Liver (tissue), 8 donors: ENCODE measurements at regions not wholly inside any gene's neighbourhood (a gene's known extent, or its start where the extent isn't known, plus 50 kb on each side); places are given as distances from the start of the nearest gene placed in this dataset.

Experiments used
- DNase-seq: peaks from one replicate; pipeline ENCODE4 v3.0.0-alpha.2; 2017; ENCODE audit warnings: low spot score
- H3K27ac ChIP-seq, 2 donors: one replicate each; pipeline ENCODE4 v1.7.0; 2013; ENCODE audit warnings: inconsistent platforms in 2 of 2, low read length in 2 of 2, control low read depth in 1 of 2, low read depth in 1 of 2, mild to moderate bottlenecking in 1 of 2
- H3K27me3 ChIP-seq, 4 donors: one replicate each; pipeline versions ENCODE4 v1.6.1 to v1.7.0; 2013; ENCODE audit warnings: low read length in 3 of 4, inconsistent platforms in 1 of 4, mild to moderate bottlenecking in 1 of 4, moderate library complexity in 1 of 4; ENCODE audit not compliant: control insufficient read depth in 4 of 4, insufficient read depth in 4 of 4
- H3K36me3 ChIP-seq, 4 donors: one replicate each; pipeline versions ENCODE4 v1.6.1 to v1.7.0; 2013; ENCODE audit warnings: low read length in 3 of 4, mild to moderate bottlenecking in 3 of 4, low read depth in 1 of 4, moderate library complexity in 1 of 4; ENCODE audit not compliant: control insufficient read depth in 4 of 4, insufficient read depth in 3 of 4
- H3K4me1 ChIP-seq, 4 donors: one replicate each; pipeline versions ENCODE4 v1.6.1 to v1.7.0; 2013; ENCODE audit warnings: low read length in 3 of 4, mild to moderate bottlenecking in 3 of 4, moderate library complexity in 1 of 4; ENCODE audit not compliant: control insufficient read depth in 4 of 4, insufficient read depth in 4 of 4
- H3K4me3 ChIP-seq, 3 donors: one replicate each; pipeline versions ENCODE4 v1.6.1 to v1.7.0; 2013; ENCODE audit warnings: low read length in 3 of 3, control low read depth in 1 of 3, low read depth in 1 of 3, mild to moderate bottlenecking in 1 of 3
- H3K9ac ChIP-seq, 2 donors: one replicate each; pipeline ENCODE4 v1.7.0; 2013; ENCODE audit warnings: low read length in 2 of 2, mild to moderate bottlenecking in 2 of 2, moderate library complexity in 2 of 2, control low read depth in 1 of 2, low read depth in 1 of 2
- H3K9me3 ChIP-seq, 4 donors: one replicate each; pipeline versions ENCODE4 v1.6.1 to v1.7.0; 2013; ENCODE audit warnings: low read length in 3 of 4; ENCODE audit not compliant: control insufficient read depth in 4 of 4
- ATF3 ChIP-seq: IDR thresholded peaks from 2 replicates; pipeline ENCODE4 v1.6.1; 2016; ENCODE audit warnings: antibody characterized with exemption
- CTCF ChIP-seq: fragments of 150-350 bp; IDR thresholded peaks from 2 replicates; pipeline ENCODE4 v1.5.1; 2017; ENCODE audit warnings: improper control_type of control experiment, low read depth, low read length; ENCODE audit not compliant: missing input control
- EGR1 ChIP-seq, 2 donors: IDR thresholded peaks; 2 replicates each; pipeline ENCODE4 v1.6.1; 2016 to 2018; ENCODE audit warnings: antibody characterized with exemption in 2 of 2, low read depth in 2 of 2
- FOXA1 ChIP-seq: IDR thresholded peaks from 2 replicates; pipeline ENCODE4 v1.6.1; 2016; ENCODE audit warnings: antibody characterized with exemption
- FOXA2 ChIP-seq: IDR thresholded peaks from 2 replicates; pipeline ENCODE4 v1.6.1; 2016; ENCODE audit warnings: antibody characterized with exemption
- GABPA ChIP-seq, 2 donors: IDR thresholded peaks in 1 of 2; conservative IDR thresholded peaks in 1 of 2; 2 replicates each; pipeline ENCODE4 v1.6.1; 2016; ENCODE audit warnings: antibody characterized with exemption in 2 of 2, mild to moderate bottlenecking in 1 of 2, moderate library complexity in 1 of 2
- HNF4A ChIP-seq, 2 donors: conservative IDR thresholded peaks; 2 replicates each; pipeline ENCODE4 v1.6.1; 2016; ENCODE audit warnings: antibody characterized with exemption in 2 of 2, mild to moderate bottlenecking in 2 of 2
- HNF4G ChIP-seq: IDR thresholded peaks from 2 replicates; pipeline ENCODE4 v1.6.1; 2016; ENCODE audit warnings: antibody characterized with exemption
- JUND ChIP-seq, 2 donors: IDR thresholded peaks; 2 replicates each; pipeline ENCODE4 v1.6.1; 2016; ENCODE audit warnings: antibody characterized with exemption in 2 of 2
- MAX ChIP-seq: IDR thresholded peaks from 2 replicates; pipeline ENCODE4 v1.6.1; 2016; ENCODE audit warnings: antibody characterized with exemption
- NR2F2 ChIP-seq: IDR thresholded peaks from 2 replicates; pipeline ENCODE4 v1.6.1; 2016; ENCODE audit warnings: antibody characterized with exemption
- RAD21 ChIP-seq, 2 donors: IDR thresholded peaks; 2 replicates each; pipeline ENCODE4 v1.6.1; 2016; ENCODE audit warnings: antibody characterized with exemption in 2 of 2, mild to moderate bottlenecking in 2 of 2
- REST ChIP-seq: IDR thresholded peaks from 2 replicates; pipeline ENCODE4 v1.6.1; 2016; ENCODE audit warnings: antibody characterized with exemption, mild to moderate bottlenecking
- RXRA ChIP-seq, 2 donors: IDR thresholded peaks; 2 replicates each; pipeline ENCODE4 v1.6.1; 2017 to 2018; ENCODE audit warnings: antibody characterized with exemption in 2 of 2, mild to moderate bottlenecking in 1 of 2
- SP1 ChIP-seq: IDR thresholded peaks from 2 replicates; pipeline ENCODE4 v1.6.1; 2018; ENCODE audit warnings: antibody characterized with exemption, mild to moderate bottlenecking
- TAF1 ChIP-seq: conservative IDR thresholded peaks from 2 replicates; pipeline ENCODE4 v1.6.1; 2016; ENCODE audit warnings: antibody characterized with exemption, mild to moderate bottlenecking
- YY1 ChIP-seq: IDR thresholded peaks from 2 replicates; pipeline ENCODE4 v1.6.1; 2016; ENCODE audit warnings: antibody characterized with exemption, mild to moderate bottlenecking
- ZBTB33 ChIP-seq: IDR thresholded peaks from 2 replicates; pipeline ENCODE4 v1.6.1; 2016; ENCODE audit warnings: antibody characterized with exemption
- WGBS: extraction: QIAGEN DNeasy Blood & Tissue Kit; methylation state at CpG from one replicate; pipeline ENCODE4 v1.1.7; 2013; 5-methylcytosine and 5-hydroxymethylcytosine counted together
- donor health status: healthy.
- donor health status: healthy.
- donor health status: healthy.
- donor health status: healthy.
- donor health status: healthy.

GRCh38 chr17:59476413-59476812, 89.0 kb upstream of the DHX40 start:
- H3K27me3 ChIP-seq, result no peaks in the 10 kb centered on the region
- H3K27ac ChIP-seq, result no peak overlapping the region
- H3K9ac ChIP-seq, result no peak overlapping the region
- no peaks in the 10 kb centered on the region for H3K36me3 ChIP-seq
- H3K9me3 ChIP-seq, result no peaks in the 10 kb centered on the region
- 93% methylated on average over 5 of the region's 5 CpGs for WGBS
- H3K4me1 ChIP-seq, result no peaks in the 10 kb centered on the region
- no peak overlapping the region for H3K4me3 ChIP-seq
- TF ChIP-seq CTCF (no peak), GABPA (IDR thresholded peaks at IDR 0.05 in 1 of 2, conservative IDR thresholded peaks at IDR 0.05 in 1 of 2) (no peak), MAX (no peak), FOXA2 (no peak), HNF4G (no peak), REST (no peak), RXRA (IDR thresholded peaks at IDR 0.05) (no peak), RAD21 (IDR thresholded peaks at IDR 0.05) (no peak), SP1 (no peak), NR2F2 (no peak), TAF1 (no peak), ATF3 (no peak), YY1 (no peak), HNF4A (conservative IDR thresholded peaks at IDR 0.05) (no peak), ZBTB33 (no peak), JUND (IDR thresholded peaks at IDR 0.05) (no peak), EGR1 (IDR thresholded peaks at IDR 0.05; ENCODE audit: low read depth in 2 of 2) (no peak)
- DNase-seq, result no peak

- no peak overlapping the region for H3K9ac ChIP-seq
- no peaks in the 10 kb centered on the region for H3K9me3 ChIP-seq
- no peaks in the 10 kb centered on the region for H3K36me3 ChIP-seq
- no peak overlapping the region for H3K27ac ChIP-seq
- H3K27me3 ChIP-seq, result no peaks in the 10 kb centered on the region
- H3K4me3 ChIP-seq, result no peak overlapping the region
- H3K4me1 ChIP-seq, result no peaks in the 10 kb centered on the region
- no peak for TF ChIP-seq RAD21 (IDR thresholded peaks at IDR 0.05)
- no peak for TF ChIP-seq ATF3
- TF ChIP-seq MAX, result no peak
- no peak for TF ChIP-seq FOXA2
- no peak for TF ChIP-seq EGR1 (IDR thresholded peaks at IDR 0.05; ENCODE audit: low read depth in 2 of 2)
- TF ChIP-seq RXRA (IDR thresholded peaks at IDR 0.05), result no peak
- no peak for TF ChIP-seq FOXA1
- no peak for TF ChIP-seq CTCF
- 88% methylated on average over 2 of the region's 2 CpGs for WGBS
- no peak for DNase-seq
These were observed 86.3 kb upstream of the DHX40 start for GRCh38 chr17:59479141-59479540.
